ENCODE measurements at regions not wholly inside any gene's neighbourhood (a gene's known extent, or its start where the extent isn't known, plus 50 kb on each side); places are given as distances from the start of the nearest gene placed in this dataset.

- TF ChIP-seq CTCF (IDR thresholded peaks at IDR 0.05) (no peak), POLR2A (IDR thresholded peaks at IDR 0.05) (no peak)
Measured at GRCh38 chr13:40328091-40328490, 338.4 kb downstream of the FOXO1 start.
